ENCODE measurements at regions not wholly inside any gene's neighbourhood (a gene's known extent, or its start where the extent isn't known, plus 50 kb on each side); places are given as distances from the start of the nearest gene placed in this dataset.
"Not testable (repeated sequence)": the region's sequence is repeated elsewhere in the genome, so short reads cannot be mapped to it uniquely, and the experiment has no call there.

DNA sequence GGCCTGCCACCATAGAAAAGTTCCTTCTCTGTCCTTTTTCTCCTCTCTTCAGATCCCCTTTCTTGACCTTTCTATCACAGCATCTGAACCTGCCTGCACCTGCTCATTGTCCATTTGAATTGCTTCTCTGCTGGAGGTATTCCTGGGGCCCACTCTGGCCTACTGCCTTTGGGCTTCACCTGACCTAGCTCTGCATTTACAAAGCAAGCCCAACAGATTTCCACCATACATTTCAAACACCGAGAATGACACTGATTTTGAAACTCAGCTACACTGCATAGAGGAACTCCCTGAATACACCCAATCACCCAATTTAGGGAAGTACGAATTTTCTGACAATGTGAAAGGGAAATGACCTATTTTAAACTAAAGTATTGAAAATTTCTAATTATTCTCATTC lies 284.5 kb upstream of the USP25 start:
- H3K9me3 Mint-ChIP-seq, result peaks cover 6% of the 10 kb centered on the region
- H3K4me1 Mint-ChIP-seq, result peaks cover 4% of the 10 kb centered on the region
- H3K27me3 Mint-ChIP-seq, result no peaks in the 10 kb centered on the region
- H3K27ac Mint-ChIP-seq (ENCODE audit: low read depth), result no peak overlapping the region
- H3K4me3 Mint-ChIP-seq, result no peak overlapping the region
- peaks cover 2% of the 10 kb centered on the region for H3K36me3 Mint-ChIP-seq (ENCODE audit: insufficient read depth)
- ATAC-seq (replicated peaks; ENCODE audit: extremely low read depth, poor library complexity, severe bottlenecking) (no peak), DNase-seq (ENCODE audit: low spot score in 2 of 2) (no peak)

- Mint-ChIP-seq H3K9me3 (peaks cover 6% of the 10 kb centered on the region), H3K27ac (ENCODE audit: low read depth) (no peak overlapping the region), H3K4me1 (peaks cover 4% of the 10 kb centered on the region), H3K27me3 (no peaks in the 10 kb centered on the region), H3K4me3 (no peak overlapping the region), H3K36me3 (ENCODE audit: insufficient read depth) (peaks cover 2% of the 10 kb centered on the region)
- DNase-seq (ENCODE audit: low spot score in 2 of 2) (no peak), ATAC-seq (replicated peaks; ENCODE audit: extremely low read depth, poor library complexity, severe bottlenecking) (no peak)
Measured at GRCh38 chr21:15446223-15446622, 283.6 kb upstream of the USP25 start.

DNA sequence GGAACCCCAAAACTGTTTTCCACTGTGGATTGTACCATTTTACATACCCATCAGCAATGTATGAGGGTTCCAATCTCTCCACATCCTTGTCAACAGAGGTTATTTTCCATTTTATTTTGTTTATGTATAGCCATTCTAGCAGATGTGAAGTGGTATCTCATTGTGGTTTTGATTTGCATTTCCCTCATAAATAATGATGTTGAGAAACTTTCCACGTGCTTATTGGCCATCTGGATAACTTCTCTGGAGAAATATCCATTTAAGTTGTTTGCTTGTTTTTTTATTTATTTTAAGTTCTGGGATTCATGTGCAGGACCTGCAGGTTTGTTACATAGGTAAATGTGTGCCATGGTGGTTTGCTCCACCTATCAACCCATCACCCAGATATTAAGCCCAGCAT lies 280.2 kb upstream of the USP25 start:
- Mint-ChIP-seq H3K4me3 (no peak overlapping the region), H3K27me3 (no peaks in the 10 kb centered on the region), H3K9me3 (peaks cover 6% of the 10 kb centered on the region), H3K4me1 (peaks cover 4% of the 10 kb centered on the region), H3K27ac (ENCODE audit: low read depth) (no peak overlapping the region), H3K36me3 (ENCODE audit: insufficient read depth) (peaks cover 2% of the 10 kb centered on the region)
- DNase-seq (ENCODE audit: low spot score in 2 of 2) (no peak), ATAC-seq (replicated peaks; ENCODE audit: extremely low read depth, poor library complexity, severe bottlenecking) (no peak)

DNA sequence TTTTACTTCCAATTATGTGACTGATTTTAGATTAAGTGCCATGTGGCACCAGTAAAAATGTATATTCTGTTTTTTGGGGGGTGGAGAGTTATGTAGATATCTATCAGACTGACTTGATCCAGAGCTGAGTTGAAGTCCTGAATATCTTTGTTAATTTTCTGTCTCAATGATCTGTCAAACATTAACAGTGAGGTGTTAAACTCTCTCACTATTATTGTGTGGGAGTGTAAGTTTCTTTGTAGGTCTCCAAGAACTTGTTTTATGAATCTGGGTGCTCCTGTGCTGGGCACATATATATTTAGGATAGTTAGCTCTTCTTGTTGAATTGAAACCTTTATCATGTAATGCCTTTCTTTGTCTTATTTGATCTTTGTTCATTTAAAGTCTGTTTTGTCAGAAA lies 276.5 kb upstream of the USP25 start:
- no peak for DNase-seq (ENCODE audit: low spot score in 2 of 2)
- no peak overlapping the region for H3K4me3 Mint-ChIP-seq
- H3K27me3 Mint-ChIP-seq, result no peaks in the 10 kb centered on the region
- no peaks in the 10 kb centered on the region for H3K4me1 Mint-ChIP-seq
- H3K9me3 Mint-ChIP-seq, result peaks cover 6% of the 10 kb centered on the region
- H3K36me3 Mint-ChIP-seq (ENCODE audit: insufficient read depth), result peaks cover under 1% of the 10 kb centered on the region
- H3K27ac Mint-ChIP-seq (ENCODE audit: low read depth), result no peak overlapping the region
- no peak for ATAC-seq (replicated peaks; ENCODE audit: extremely low read depth, poor library complexity, severe bottlenecking)

DNA sequence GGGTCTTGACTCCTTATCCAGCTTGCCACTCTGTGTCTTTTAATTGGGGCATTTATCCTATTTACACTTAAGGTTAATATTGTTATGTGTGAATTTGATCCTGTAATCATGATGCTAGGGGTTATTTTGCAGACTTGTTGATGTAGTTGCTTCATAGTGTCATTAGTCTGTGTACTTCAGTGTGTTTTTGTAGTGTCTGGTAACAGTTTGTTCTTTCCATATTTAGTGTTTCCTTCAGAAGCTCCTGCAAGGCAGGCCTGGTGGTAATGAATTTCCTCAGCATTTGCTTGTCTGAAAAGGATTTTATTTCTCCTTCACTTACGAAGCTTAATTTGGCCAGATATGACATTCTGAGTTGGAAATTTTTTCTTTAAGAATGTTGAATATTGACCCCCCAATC lies 276.0 kb upstream of the USP25 start:
- not testable (repeated sequence) for DNase-seq (ENCODE audit: low spot score in 2 of 2); H3K27me3 Mint-ChIP-seq; ATAC-seq (replicated peaks; ENCODE audit: extremely low read depth, poor library complexity, severe bottlenecking); H3K9me3 Mint-ChIP-seq; H3K36me3 Mint-ChIP-seq (ENCODE audit: insufficient read depth); H3K4me1 Mint-ChIP-seq; H3K4me3 Mint-ChIP-seq; H3K27ac Mint-ChIP-seq (ENCODE audit: low read depth)

DNA sequence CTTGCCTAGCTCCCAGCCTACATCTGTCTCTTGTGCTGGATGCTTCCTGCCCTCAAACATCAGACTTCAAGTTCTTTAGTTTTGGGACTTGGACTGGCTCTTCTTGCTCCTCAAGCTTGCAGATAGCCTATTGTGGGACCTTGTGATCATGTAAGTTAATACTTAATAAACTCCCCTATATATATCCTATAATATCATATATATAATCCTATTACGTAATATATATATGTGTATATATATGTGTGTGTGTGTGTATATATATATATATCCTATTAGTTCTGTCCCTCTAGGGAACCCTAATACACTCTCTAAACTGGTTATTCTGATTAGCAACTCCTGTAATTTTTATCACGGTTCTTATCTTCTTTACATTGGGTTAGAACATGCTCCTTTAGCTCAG lies 274.9 kb upstream of the USP25 start:
- ATAC-seq (replicated peaks; ENCODE audit: extremely low read depth, poor library complexity, severe bottlenecking); H3K4me1 Mint-ChIP-seq; H3K36me3 Mint-ChIP-seq (ENCODE audit: insufficient read depth); DNase-seq (ENCODE audit: low spot score in 2 of 2); H3K27ac Mint-ChIP-seq (ENCODE audit: low read depth); H3K9me3 Mint-ChIP-seq; H3K27me3 Mint-ChIP-seq; H3K4me3 Mint-ChIP-seq: not testable (repeated sequence)

DNA sequence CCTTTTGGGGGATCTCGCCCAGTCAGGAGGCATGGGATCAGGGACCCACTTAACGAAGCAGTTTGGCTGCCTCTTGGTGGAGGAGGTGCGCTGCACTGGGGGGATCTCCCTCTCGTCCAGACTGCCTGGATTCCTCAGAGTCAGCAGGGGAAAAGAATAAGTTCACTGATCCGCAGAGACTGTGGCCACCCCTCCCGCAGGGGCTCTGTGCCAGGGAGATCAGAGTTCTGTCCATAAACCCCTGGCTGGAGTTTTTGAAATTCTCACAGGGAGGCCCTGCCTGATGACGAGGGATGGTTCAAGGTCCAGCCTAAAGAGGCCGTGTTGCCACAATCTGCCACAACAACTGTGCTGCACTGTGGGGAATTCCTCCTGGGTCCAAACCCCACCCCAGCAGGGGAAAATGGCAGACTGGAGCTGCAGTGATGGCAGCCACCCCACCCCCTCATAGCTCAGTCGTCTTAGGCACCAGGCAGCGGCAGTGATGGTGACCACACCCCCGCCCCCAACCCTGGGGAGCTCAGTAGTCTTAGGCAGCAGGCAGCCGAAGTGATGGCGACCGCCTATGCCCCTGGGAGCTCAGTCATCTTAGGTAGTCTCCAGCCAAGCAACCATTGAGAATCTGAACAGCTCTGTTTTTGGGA lies 273.8 kb upstream of the USP25 start:
- H3K9me3 Mint-ChIP-seq, result no peaks in the 10 kb centered on the region
- H3K27me3 Mint-ChIP-seq, result no peaks in the 10 kb centered on the region
- no peaks in the 10 kb centered on the region for H3K36me3 Mint-ChIP-seq (ENCODE audit: insufficient read depth)
- H3K4me1 Mint-ChIP-seq, result no peaks in the 10 kb centered on the region
- ATAC-seq (replicated peaks; ENCODE audit: extremely low read depth, poor library complexity, severe bottlenecking) (no peak), DNase-seq (ENCODE audit: low spot score in 2 of 2) (no peak)
- no peak overlapping the region for H3K27ac Mint-ChIP-seq (ENCODE audit: low read depth)
- no peak overlapping the region for H3K4me3 Mint-ChIP-seq

GRCh38 chr21:15457965-15458364 lies 271.8 kb upstream of the USP25 start:
- no peaks in the 10 kb centered on the region for H3K4me1 Mint-ChIP-seq
- H3K4me3 Mint-ChIP-seq, result no peak overlapping the region
- H3K9me3 Mint-ChIP-seq, result no peaks in the 10 kb centered on the region
- H3K27me3 Mint-ChIP-seq, result peaks cover 12% of the 10 kb centered on the region
- H3K36me3 Mint-ChIP-seq (ENCODE audit: insufficient read depth), result peaks cover 2% of the 10 kb centered on the region
- no peak overlapping the region for H3K27ac Mint-ChIP-seq (ENCODE audit: low read depth)
- DNase-seq (ENCODE audit: low spot score in 2 of 2) (no peak), ATAC-seq (replicated peaks; ENCODE audit: extremely low read depth, poor library complexity, severe bottlenecking) (no peak)

GRCh38 chr21:15462092-15462491 lies 267.7 kb upstream of the USP25 start:
- Mint-ChIP-seq H3K4me1 (no peaks in the 10 kb centered on the region), H3K27me3 (peaks cover 28% of the 10 kb centered on the region), H3K9me3 (no peaks in the 10 kb centered on the region), H3K27ac (ENCODE audit: low read depth) (no peak overlapping the region), H3K36me3 (ENCODE audit: insufficient read depth) (peaks cover 2% of the 10 kb centered on the region), H3K4me3 (no peak overlapping the region)
- ATAC-seq (replicated peaks; ENCODE audit: extremely low read depth, poor library complexity, severe bottlenecking) (no peak), DNase-seq (ENCODE audit: low spot score in 2 of 2) (no peak)

DNA sequence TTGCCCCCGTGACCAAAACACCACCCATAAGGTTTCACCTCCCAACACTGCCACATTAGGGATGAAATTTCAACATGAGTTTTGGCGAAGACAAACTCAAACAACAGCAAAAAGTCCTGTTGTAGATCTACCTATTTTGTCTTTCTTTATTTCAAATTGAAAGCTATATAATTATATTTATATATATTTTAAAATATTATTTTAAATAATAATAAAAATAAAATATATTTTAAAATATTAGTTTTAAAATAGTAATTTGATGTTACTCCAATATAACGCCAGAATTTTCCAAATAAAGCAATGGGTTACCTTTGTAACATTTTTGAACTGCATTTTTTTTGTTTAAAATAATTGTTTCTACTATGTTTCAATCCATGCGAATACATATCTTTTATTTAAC lies 263.5 kb upstream of the USP25 start:
- Mint-ChIP-seq H3K4me3 (no peak overlapping the region), H3K4me1 (no peaks in the 10 kb centered on the region), H3K36me3 (ENCODE audit: insufficient read depth) (peaks cover 3% of the 10 kb centered on the region), H3K27ac (ENCODE audit: low read depth) (no peak overlapping the region), H3K9me3 (no peaks in the 10 kb centered on the region), H3K27me3 (peaks cover 33% of the 10 kb centered on the region)
- no peak for ATAC-seq (replicated peaks; ENCODE audit: extremely low read depth, poor library complexity, severe bottlenecking)
- DNase-seq (ENCODE audit: low spot score in 2 of 2), result no peak

DNA sequence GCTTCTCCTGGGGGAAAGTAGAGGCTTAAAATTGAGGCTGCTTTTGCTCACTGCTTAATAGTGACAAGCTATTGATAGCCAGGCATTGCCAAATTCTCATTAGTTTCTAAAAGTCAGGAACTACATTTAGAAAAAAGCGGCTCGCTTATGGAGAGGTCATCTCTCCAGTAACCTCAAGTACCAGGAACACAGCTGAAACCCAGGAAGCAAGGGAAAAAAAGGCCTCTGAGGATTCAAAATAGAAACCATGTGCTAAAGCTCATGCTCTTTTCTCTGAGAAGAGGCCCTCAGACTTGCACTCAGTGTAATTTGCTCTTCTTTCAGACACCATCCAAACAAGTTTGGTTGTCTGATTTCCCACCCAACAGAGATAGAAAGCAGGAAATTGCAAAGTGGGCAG lies 261.4 kb upstream of the USP25 start:
- peaks cover 37% of the 10 kb centered on the region for H3K27me3 Mint-ChIP-seq
- no peak for ATAC-seq (replicated peaks; ENCODE audit: extremely low read depth, poor library complexity, severe bottlenecking)
- no peaks in the 10 kb centered on the region for H3K9me3 Mint-ChIP-seq
- H3K4me3 Mint-ChIP-seq, result no peak overlapping the region
- H3K36me3 Mint-ChIP-seq (ENCODE audit: insufficient read depth), result peaks cover 2% of the 10 kb centered on the region
- DNase-seq (ENCODE audit: low spot score in 2 of 2), result no peak
- no peaks in the 10 kb centered on the region for H3K4me1 Mint-ChIP-seq
- no peak overlapping the region for H3K27ac Mint-ChIP-seq (ENCODE audit: low read depth)

DNA sequence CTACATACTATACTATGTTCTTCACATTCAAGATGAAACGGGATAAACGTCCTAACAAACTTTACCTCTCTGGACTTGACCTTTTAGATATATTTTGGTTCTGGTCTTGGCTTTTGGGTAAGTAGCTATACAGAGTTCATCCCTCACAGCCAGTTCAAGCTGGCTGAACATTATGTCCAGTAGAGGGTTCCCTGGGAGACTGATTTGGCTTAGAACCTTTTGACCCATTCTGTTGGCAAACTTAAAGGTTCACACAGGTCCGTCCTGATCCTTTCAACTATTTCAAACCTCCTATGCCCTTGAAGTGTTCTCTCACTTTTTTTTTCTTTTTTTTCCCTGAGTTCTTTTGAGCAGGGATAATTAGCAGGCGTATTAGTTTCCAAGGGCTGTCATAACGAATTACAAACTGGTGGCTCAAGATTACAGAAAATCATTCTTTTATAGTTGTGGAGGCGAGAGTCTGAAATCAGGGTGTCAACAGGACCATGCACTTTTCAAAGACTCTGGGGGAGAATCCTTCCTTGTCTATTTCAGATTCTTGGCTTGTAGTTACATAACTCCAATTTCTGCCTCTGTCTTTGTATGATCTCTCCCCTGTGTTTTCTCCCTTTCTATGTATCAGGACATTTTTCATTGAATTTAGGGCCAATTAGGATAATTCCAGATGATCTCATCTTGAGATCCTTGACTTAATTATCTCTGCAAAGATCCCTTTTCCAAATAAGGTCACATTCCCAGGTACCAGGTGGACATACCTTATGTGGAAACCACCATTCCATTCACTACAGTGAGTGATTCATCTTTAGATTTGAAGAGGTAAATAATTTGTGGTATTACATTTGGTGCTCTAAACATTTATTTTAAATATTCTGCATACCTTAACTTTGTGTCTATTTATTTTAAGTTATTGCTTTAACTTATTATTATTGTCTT lies 257.4 kb upstream of the USP25 start:
- Mint-ChIP-seq H3K27ac (ENCODE audit: low read depth) (no peak overlapping the region), H3K9me3 (no peaks in the 10 kb centered on the region), H3K4me1 (no peaks in the 10 kb centered on the region), H3K27me3 (peaks cover 29% of the 10 kb centered on the region), H3K4me3 (no peak overlapping the region), H3K36me3 (ENCODE audit: insufficient read depth) (peaks cover 2% of the 10 kb centered on the region)
- DNase-seq (ENCODE audit: low spot score in 2 of 2), result no peak
- ATAC-seq (replicated peaks; ENCODE audit: extremely low read depth, poor library complexity, severe bottlenecking), result no peak

- H3K9me3 Mint-ChIP-seq; H3K27ac Mint-ChIP-seq (ENCODE audit: low read depth); ATAC-seq (replicated peaks; ENCODE audit: extremely low read depth, poor library complexity, severe bottlenecking); H3K36me3 Mint-ChIP-seq (ENCODE audit: insufficient read depth); DNase-seq (ENCODE audit: low spot score in 2 of 2); H3K4me3 Mint-ChIP-seq; H3K27me3 Mint-ChIP-seq; H3K4me1 Mint-ChIP-seq: not testable (repeated sequence)
Measured at GRCh38 chr21:15477773-15478172, 252.0 kb upstream of the USP25 start.

Data from central memory CD8-positive, alpha-beta T cell (primary cell).